NOMO-1 (cell line): ENCODE measurements at regions not wholly inside any gene's neighbourhood (a gene's known extent, or its start where the extent isn't known, plus 50 kb on each side); places are given as distances from the start of the nearest gene placed in this dataset.

Experiments used
- DNase-seq, 2 experiments: peaks; one replicate each; lab custom pipeline; 2025; ENCODE audit not compliant: unreplicated experiment in 2 of 2; lab: John Stamatoyannopoulos, UW

- DNase-seq, result no peak
These were observed 147.8 kb upstream of the MMADHC start for GRCh38 chr2:149735237-149735958.

GRCh38 chr2:149733936-149734685 lies 146.5 kb upstream of the MMADHC start:
- DNase-seq, result no peak

DNA sequence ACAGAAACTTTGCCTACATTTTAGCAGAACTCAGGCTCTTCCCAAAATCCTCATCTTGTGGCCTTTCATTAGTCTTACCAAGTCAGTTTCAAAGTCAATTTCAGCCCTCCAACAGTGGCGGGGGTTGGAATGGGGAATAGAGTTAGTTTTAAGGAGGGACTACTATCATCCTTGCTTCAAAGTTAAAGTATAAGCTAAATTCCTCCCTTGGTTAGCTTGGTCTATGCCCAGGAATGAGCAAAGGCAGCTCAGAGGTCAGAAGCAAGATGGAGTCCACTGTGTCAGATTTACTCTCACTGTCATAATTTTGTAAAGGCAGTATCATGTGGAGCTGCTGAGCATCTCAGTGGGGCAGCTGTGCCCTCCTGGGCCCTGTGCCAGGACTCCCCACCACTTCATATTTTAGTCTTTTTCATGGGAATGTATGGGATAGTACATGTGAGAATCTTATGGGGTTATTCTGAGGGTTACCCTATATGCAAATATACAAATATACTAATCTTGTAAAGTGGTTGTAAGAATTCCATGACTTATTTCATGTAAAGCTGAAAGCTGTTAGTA lies 145.2 kb upstream of the MMADHC start:
- no peak for DNase-seq

DNA sequence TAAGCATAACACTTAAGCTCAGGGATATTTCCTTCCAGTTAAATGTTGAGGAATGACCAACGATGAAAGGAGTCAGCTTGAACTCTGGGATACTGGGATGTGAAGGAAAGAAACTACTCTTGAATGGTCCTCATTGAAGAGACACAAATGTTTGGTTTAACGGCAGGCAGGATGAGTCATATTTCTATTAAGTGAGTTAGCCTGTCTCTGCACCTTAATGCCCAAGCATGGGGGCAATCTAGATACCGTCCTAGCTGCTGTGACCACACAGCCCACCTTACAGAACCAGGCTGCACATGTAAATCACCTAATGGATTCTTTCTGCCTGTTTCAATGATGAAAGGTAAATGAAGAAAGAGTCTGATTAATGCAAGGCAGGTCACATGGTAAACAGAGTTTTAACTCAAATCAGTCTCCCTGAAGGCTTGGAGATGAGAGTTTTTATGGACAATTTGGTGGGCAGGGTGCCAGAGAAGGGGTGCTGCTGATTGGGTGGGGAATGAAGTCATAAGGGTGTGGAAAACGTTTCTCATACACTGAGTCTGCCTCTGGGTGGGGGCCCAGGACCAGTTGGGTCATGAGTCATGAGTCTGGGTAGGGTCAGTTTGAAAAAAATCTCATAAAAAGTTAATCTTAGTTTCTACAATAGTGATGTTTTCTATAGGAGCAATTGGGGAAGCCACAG lies 144.6 kb upstream of the MMADHC start:
- DNase-seq, result no peak

DNA sequence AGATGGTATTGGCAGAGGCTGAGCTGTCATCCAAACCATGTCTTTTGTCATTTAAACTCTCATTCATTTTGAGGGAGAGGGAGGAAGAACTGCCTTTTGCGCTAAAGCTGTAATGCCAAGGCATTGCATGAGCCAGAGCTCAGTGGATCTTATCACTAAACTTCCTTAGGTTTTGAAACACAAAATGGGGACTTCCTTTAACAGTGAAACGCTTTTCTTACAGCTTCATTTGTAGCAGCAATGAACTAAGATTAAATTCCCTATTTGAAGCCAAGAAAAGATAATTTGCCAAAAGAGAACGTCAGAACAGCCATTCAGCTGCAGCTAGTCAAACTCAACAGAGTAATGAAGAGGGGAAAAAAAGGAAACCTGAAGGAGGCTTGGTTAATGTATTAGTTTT lies 143.5 kb upstream of the MMADHC start:
- DNase-seq, result no peak

- no peak for DNase-seq
These were observed 142.0 kb upstream of the MMADHC start for GRCh38 chr2:149729586-149729985.

GRCh38 chr2:149727927-149728326 lies 140.4 kb upstream of the MMADHC start:
- DNase-seq, result no peak

DNA sequence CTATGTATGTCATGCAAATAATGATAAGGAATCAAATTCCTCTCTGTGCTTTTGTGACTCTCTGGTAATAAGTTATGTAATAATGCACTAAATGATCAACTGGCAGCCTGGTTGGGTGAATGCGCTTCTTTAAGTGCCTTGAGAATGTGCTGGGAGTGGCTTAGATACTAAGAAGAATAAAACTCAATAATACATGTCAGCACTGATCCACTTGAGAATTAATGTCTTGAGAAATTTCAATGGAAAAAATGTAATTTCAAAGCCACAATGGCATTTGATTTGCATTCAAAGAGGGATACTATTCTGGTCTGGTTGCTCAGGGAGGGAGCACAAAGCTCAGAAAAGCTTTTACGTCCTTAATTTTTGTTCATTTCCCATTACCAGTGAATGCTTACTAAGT lies 137.7 kb upstream of the MMADHC start:
- DNase-seq, result no peak

- no peak for DNase-seq
These were observed 136.5 kb upstream of the MMADHC start for GRCh38 chr2:149724091-149724490.

- DNase-seq, result no peak
These were observed 133.0 kb upstream of the MMADHC start for GRCh38 chr2:149720615-149721014.

GRCh38 chr2:149719695-149720094 lies 132.1 kb upstream of the MMADHC start:
- DNase-seq, result no peak

DNA sequence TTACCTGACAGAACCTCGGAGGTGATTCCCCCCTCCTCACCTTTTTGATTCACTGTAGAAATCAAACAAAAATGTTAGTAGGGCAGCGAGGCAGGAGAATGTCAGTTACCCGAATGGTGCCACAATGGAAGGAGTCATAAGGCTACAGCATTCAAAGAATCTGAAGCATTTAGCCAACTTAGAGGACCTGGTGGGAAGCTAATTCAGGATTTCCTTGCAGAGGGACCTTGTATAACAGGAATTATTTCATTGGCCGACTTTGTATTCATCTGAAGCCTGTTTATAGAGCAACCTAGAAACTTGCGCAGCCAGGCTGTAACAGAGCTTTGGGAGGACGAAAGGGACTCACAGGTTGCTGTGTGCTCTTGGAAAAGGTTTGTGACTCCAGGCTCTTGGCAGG lies 129.1 kb upstream of the MMADHC start:
- no peak for DNase-seq

- no peak for DNase-seq
These were observed 128.3 kb upstream of the MMADHC start for GRCh38 chr2:149715894-149716293.

- DNase-seq, result no peak
These were observed 127.5 kb upstream of the MMADHC start for GRCh38 chr2:149715005-149715592.

GRCh38 chr2:149709496-149710263 lies 122.1 kb upstream of the MMADHC start:
- DNase-seq, result no peak

DNA sequence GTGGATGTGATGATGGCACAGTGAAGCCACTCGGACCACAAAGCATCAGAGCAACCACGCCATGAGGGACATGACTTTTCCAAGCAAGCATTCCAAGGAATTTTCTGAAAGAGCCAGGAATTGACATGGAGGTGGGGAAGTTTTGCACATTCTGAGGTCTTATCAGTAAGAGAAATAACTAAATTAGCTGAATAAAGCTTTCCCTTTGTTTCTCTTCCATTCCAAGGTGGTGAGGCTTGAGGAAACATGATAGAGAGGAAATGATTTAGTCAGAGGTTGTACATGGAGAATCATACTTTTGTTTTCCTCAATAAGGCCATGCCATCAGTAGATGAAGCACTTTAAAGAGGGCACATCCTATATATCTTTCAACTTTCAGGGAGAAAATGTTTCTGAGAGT lies 115.7 kb upstream of the MMADHC start:
- DNase-seq, result no peak

- DNase-seq, result no peak
These were observed 115.0 kb upstream of the MMADHC start for GRCh38 chr2:149702571-149702970.

- DNase-seq, result no peak
These were observed 113.7 kb upstream of the MMADHC start for GRCh38 chr2:149701241-149701640.

DNA sequence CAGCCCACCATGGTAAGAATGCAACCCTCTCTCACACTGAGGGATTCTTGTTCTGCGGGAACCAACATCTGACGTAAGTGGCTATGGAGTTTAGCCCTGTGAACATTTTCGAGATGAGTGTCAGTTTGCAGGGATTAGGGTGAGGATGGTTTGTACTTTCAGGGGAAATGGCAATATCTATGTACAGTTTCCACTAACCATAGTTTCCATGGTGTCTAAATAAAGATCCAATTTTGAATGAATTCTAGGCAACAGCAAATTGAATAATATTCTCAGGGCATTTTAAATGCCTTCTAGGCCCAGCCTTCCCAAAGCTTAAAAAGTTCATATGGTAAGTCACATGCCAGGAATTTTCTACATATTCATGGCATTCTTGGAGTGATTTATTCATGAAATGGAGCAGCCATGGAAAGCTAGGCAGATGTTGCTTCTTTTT lies 105.4 kb upstream of the MMADHC start:
- no peak for DNase-seq

DNA sequence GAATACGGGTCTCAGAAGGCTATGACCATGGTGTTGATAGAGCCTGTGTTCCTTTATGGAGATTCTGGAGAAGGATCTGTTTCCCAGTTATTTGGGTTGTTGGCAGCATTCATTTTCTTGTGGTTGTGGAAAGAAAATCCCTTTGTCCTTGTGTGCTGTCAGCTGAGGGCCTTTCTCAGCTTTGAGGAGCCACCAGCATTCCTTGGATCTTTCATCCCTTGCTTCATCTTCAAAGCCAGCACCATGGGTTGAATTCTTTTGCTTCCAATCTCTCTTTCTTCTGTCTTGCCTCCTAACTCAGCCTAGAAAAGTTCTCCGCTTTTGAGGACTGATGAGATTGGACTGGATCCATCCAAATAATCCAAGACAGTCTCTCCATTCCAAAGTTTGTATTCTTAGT lies 103.2 kb upstream of the MMADHC start:
- DNase-seq, result no peak
